SK-N-SH (cell line): ENCODE measurements at regions not wholly inside any gene's neighbourhood (a gene's known extent, or its start where the extent isn't known, plus 50 kb on each side); places are given as distances from the start of the nearest gene placed in this dataset.

Experiments used
- CHD2 ChIP-seq: fragments of 150-350 bp; IDR thresholded peaks from 2 replicates; pipeline ENCODE4 v1.6.1; 2018; ENCODE audit warnings: low read length; ENCODE audit not compliant: partially characterized antibody
- CTCF ChIP-seq: fragments of 200-600 bp; sonication (generic); IDR thresholded peaks from 2 replicates; pipeline ENCODE4 v1.6.1; 2017; ENCODE audit warnings: antibody characterized with exemption, mild to moderate bottlenecking, moderate library complexity
- ELF1 ChIP-seq: IDR thresholded peaks from 2 replicates; pipeline ENCODE4 v1.4.0; 2012
- EP300 ChIP-seq, 2 experiments: IDR thresholded peaks; 2 replicates each; pipeline versions ENCODE4 v1.4.0 to v1.6.1; 2012; ENCODE audit warnings: borderline replicate concordance in 1 of 2, low read depth in 1 of 2, low read length in 1 of 2
- GABPA ChIP-seq: IDR thresholded peaks from 2 replicates; pipeline ENCODE4 v1.4.0; 2012; ENCODE audit warnings: low read depth, mild to moderate bottlenecking
- JUND ChIP-seq: IDR thresholded peaks from 2 replicates; pipeline ENCODE4 v1.4.0; 2012
- MXI1 ChIP-seq: IDR thresholded peaks from 2 replicates; pipeline ENCODE4 v1.6.1; 2012; ENCODE audit warnings: mild to moderate bottlenecking, low read depth, low read length, improper control_type of control experiment
- NRF1 ChIP-seq: IDR thresholded peaks from 2 replicates; pipeline ENCODE4 v1.6.1; 2012; ENCODE audit warnings: low read depth, mild to moderate bottlenecking, low read length
- PBX3 ChIP-seq: IDR thresholded peaks from 2 replicates; pipeline ENCODE4; 2012
- POLR2AphosphoS5 ChIP-seq: IDR thresholded peaks from 2 replicates; pipeline ENCODE4 v1.6.1; 2012; ENCODE audit warnings: low read depth, low read length
- RAD21 ChIP-seq: IDR thresholded peaks from 2 replicates; pipeline ENCODE4 v1.6.1; 2012; ENCODE audit warnings: mild to moderate bottlenecking, low read length
- RCOR1 ChIP-seq: fragments of 150-350 bp; IDR thresholded peaks from 2 replicates; pipeline ENCODE4 v1.6.1; 2017; ENCODE audit warnings: antibody characterized with exemption, low read length
- RFX5 ChIP-seq: IDR thresholded peaks from 2 replicates; pipeline ENCODE4 v1.6.1; 2012; ENCODE audit warnings: mild to moderate bottlenecking, improper control_type of control experiment, low read length
- TAF1 ChIP-seq: IDR thresholded peaks from 2 replicates; pipeline ENCODE4 v1.6.1; 2012; ENCODE audit warnings: low read depth, mild to moderate bottlenecking, low read length, moderate library complexity, borderline replicate concordance

GRCh38 chr15:22231603-22232002 lies 151.3 kb downstream of the OR4M2 start:
- no peak for TF ChIP-seq TAF1
- 0 out of 2 replicates have a peak, but pooled peaks have one; percentile 42 for TF ChIP-seq RCOR1
- TF ChIP-seq NRF1: no peak
- no peak for TF ChIP-seq POLR2AphosphoS5
- TF ChIP-seq MXI1: no peak
- TF ChIP-seq CTCF: no peak
- no peak for TF ChIP-seq ELF1
- no peak for TF ChIP-seq EP300 (IDR thresholded peaks at IDR 0.05; ENCODE audit: borderline replicate concordance in 1 of 2, low read depth in 1 of 2, low read length in 1 of 2)
- no peak for TF ChIP-seq RAD21
- no peak for TF ChIP-seq JUND
- TF ChIP-seq CHD2: no peak
- TF ChIP-seq PBX3: no peak
- no peak for TF ChIP-seq GABPA
- no peak for TF ChIP-seq RFX5
